MCF 10A (cell line): ENCODE measurements at regions not wholly inside any gene's neighbourhood (a gene's known extent, or its start where the extent isn't known, plus 50 kb on each side); places are given as distances from the start of the nearest gene placed in this dataset.

Source experiments
- BruUV-seq: library from RNA; stranded (reverse); fragments of 400-500 nt; replicated peaks from 2 replicates; lab custom pipeline; 2021; lab: Mats Ljungman, UMichigan
- CTCF ChIA-PET: fragments of 300-600 bp; sonication (Branson Sonifier 250); formaldehyde crosslinking; extraction: SDS; loops from one replicate; lab custom pipeline; 2021; ENCODE audit warnings: antibody characterized with exemption, inconsistent platforms; lab: Yijun Ruan, JAX
- POLR2A ChIA-PET: fragments of 300-600, 350-650 bp; sonication (Branson Sonifier 250); formaldehyde crosslinking; extraction: SDS; loops from one replicate; lab custom pipeline; 2020; ENCODE audit warnings: antibody characterized with exemption, inconsistent platforms; lab: Yijun Ruan, JAX
- DNase-seq: peaks from one replicate; pipeline ENCODE4 v3.0.0-alpha.2; 2018; ENCODE audit not compliant: unreplicated experiment
- H3K27ac Mint-ChIP-seq: one replicate; pipeline ENCODE4 v1.8.0; 2022; ENCODE audit warnings: mild to moderate bottlenecking, low read depth, mixed read lengths; ENCODE audit not compliant: unreplicated experiment
- H3K27me3 Mint-ChIP-seq: one replicate; pipeline ENCODE4 v1.8.0; 2022; ENCODE audit warnings: mixed read lengths; ENCODE audit not compliant: insufficient read depth, unreplicated experiment
- H3K36me3 Mint-ChIP-seq: one replicate; pipeline ENCODE4 v1.8.0; 2022; ENCODE audit warnings: mild to moderate bottlenecking, moderate library complexity, mixed read lengths; ENCODE audit not compliant: insufficient read depth, unreplicated experiment
- H3K4me1 Mint-ChIP-seq: one replicate; pipeline ENCODE4 v1.8.0; 2022; ENCODE audit warnings: mixed read lengths; ENCODE audit not compliant: insufficient read depth, unreplicated experiment
- H3K4me3 Mint-ChIP-seq: one replicate; pipeline ENCODE4 v1.8.0; 2022; ENCODE audit warnings: mild to moderate bottlenecking, moderate library complexity, mixed read lengths; ENCODE audit not compliant: unreplicated experiment
- H3K9me3 Mint-ChIP-seq: one replicate; pipeline ENCODE4 v1.8.0; 2022; ENCODE audit warnings: mixed read lengths; ENCODE audit not compliant: unreplicated experiment
- CTCF ChIP-seq: fragments of 200-600 bp; IDR thresholded peaks from one replicate; pipeline ENCODE4 v1.8.0; 2022; ENCODE audit warnings: antibody characterized with exemption, mild to moderate bottlenecking; ENCODE audit not compliant: unreplicated experiment
- intact Hi-C: fragments of 100-400 bp; cut with micrococcal nuclease; formaldehyde crosslinking; loops from 2 replicates; pipeline ENCODE4 v1.14.1; 2022

- Mint-ChIP-seq H3K27ac (no peak overlapping the region), H3K4me1 (no peaks in the 10 kb centered on the region), H3K36me3 (no peaks in the 10 kb centered on the region), H3K27me3 (peaks cover 74% of the 10 kb centered on the region), H3K9me3 (no peaks in the 10 kb centered on the region), H3K4me3 (no peak overlapping the region)
- CTCF ChIA-PET, result interaction anchor here (0.5 to 2.1 kb wide), 2 partner anchors 1142 to 1702 kb away, joined by 3 to 7 read pairs; no protein-coding TSS in a partner anchor
- POLR2A ChIA-PET, result no interaction called here
- BruUV-seq, result no TSS peak
- no peak for TF ChIP-seq CTCF
- DNase-seq, result no peak
- intact Hi-C loops, result no loop called here
Measured at GRCh38 chr5:52660621-52661020, 127.1 kb upstream of the ITGA1 start.

GRCh38 chr5:52661903-52662595 is 125.7 kb upstream of the ITGA1 start:
- Mint-ChIP-seq H3K4me1 (no peaks in the 10 kb centered on the region), H3K4me3 (no peak overlapping the region), H3K36me3 (no peaks in the 10 kb centered on the region), H3K9me3 (no peaks in the 10 kb centered on the region), H3K27ac (no peak overlapping the region), H3K27me3 (peaks cover 82% of the 10 kb centered on the region)
- no peak for TF ChIP-seq CTCF
- ChIA-PET CTCF (interaction anchor here (2.1 kb wide), 1 partner anchor 1703 kb away, joined by 7 read pairs; no protein-coding TSS in a partner anchor), POLR2A (no interaction called here)
- DNase-seq, result no peak
- intact Hi-C loops, result no loop called here
- BruUV-seq, result no TSS peak

- H3K4me3 Mint-ChIP-seq, result no peak overlapping the region
- CTCF ChIA-PET, result interaction anchor here (0.7 to 2.1 kb wide), 5 partner anchors 8 to 1706 kb away, joined by 3 to 7 read pairs (median 4); no protein-coding TSS in a partner anchor
Measured at GRCh38 chr5:52665559-52665958, 122.2 kb upstream of the ITGA1 start.

More at GRCh38 chr5:52665559-52665958, 122.2 kb upstream of the ITGA1 start:
- intact Hi-C loops, result no loop called here
- no peaks in the 10 kb centered on the region for H3K9me3 Mint-ChIP-seq
- H3K27ac Mint-ChIP-seq, result no peak overlapping the region
- POLR2A ChIA-PET, result no interaction called here
- H3K36me3 Mint-ChIP-seq, result no peaks in the 10 kb centered on the region
- no peak for TF ChIP-seq CTCF
- no peaks in the 10 kb centered on the region for H3K4me1 Mint-ChIP-seq
- no TSS peak for BruUV-seq
- DNase-seq, result no peak
- H3K27me3 Mint-ChIP-seq, result peaks cover 100% of the 10 kb centered on the region
